K562 (cell line): ENCODE measurements at regions not wholly inside any gene's neighbourhood (a gene's known extent, or its start where the extent isn't known, plus 50 kb on each side); places are given as distances from the start of the nearest gene placed in this dataset.

Source experiments
- ATAC-seq: fragments of 200-7000 bp; cut with Tn5 transposase; 3 replicates; pipeline ENCODE4 v1.9.1; 2020; ENCODE audit warnings: moderate library complexity
- BruUV-seq: library from RNA; stranded (reverse); fragments of 400-500 nt; replicated peaks from 2 replicates; lab custom pipeline; 2021; lab: Mats Ljungman, UMichigan
- CTCF ChIA-PET: fragments of 300-600 bp; formaldehyde crosslinking; extraction: SDS; loops from one replicate; lab custom pipeline; 2021; ENCODE audit warnings: low intra/inter-chr PET ratio; lab: Yijun Ruan, JAX
- POLR2A ChIA-PET: fragments of 300-600, 350-650 bp; sonication (Branson Sonifier 250); formaldehyde crosslinking; extraction: SDS; loops from one replicate; lab custom pipeline; 2021; ENCODE audit warnings: antibody characterized with exemption, inconsistent platforms; lab: Yijun Ruan, JAX
- DNase-seq, 4 experiments: peaks; one replicate each; pipeline versions ENCODE4 v3.0.0 to v3.0.0-alpha.2; 2011 to 2018; ENCODE audit warnings: low spot score in 3 of 4, mixed read lengths in 3 of 4; ENCODE audit errors: extremely low read depth in 1 of 4
- FAIRE-seq: peaks from 2 replicates; lab custom pipeline; 2011; peaks lifted over from hg19 to GRCh38; lab: Jason Lieb, UNC
- H2AFZ ChIP-seq: 2 replicates; pipeline ENCODE4 v1.6.0; 2011; ENCODE audit warnings: low read depth, low read length, control low read depth, inconsistent platforms
- H3K27ac ChIP-seq: fragments of 200-600 bp; 3 replicates; pipeline ENCODE4 v1.8.0; 2011; ENCODE audit warnings: low read depth, mild to moderate bottlenecking, control low read depth, inconsistent platforms, low read length, moderate library complexity, mixed read lengths; ENCODE audit errors: extremely low read depth
- H3K27me3 ChIP-seq, 2 experiments: fragments of 300-600 bp in 1 of 2; 2 replicates in 1 of 2; 3 replicates in 1 of 2; pipeline versions ENCODE4 v1.6.0 to v1.8.0; 2011; ENCODE audit warnings: inconsistent platforms in 2 of 2, low read length in 2 of 2, mild to moderate bottlenecking in 1 of 2, mixed read lengths in 1 of 2, moderate library complexity in 1 of 2; ENCODE audit not compliant: control insufficient read depth in 2 of 2, insufficient read depth in 2 of 2
- H3K36me3 ChIP-seq: fragments of 300-600 bp; 3 replicates; pipeline ENCODE4 v1.8.0; 2011; ENCODE audit warnings: mild to moderate bottlenecking, low read length, inconsistent platforms; ENCODE audit not compliant: control insufficient read depth, insufficient read depth
- H3K4me1 ChIP-seq, 2 experiments: fragments of 200-600 bp in 1 of 2; replicated peaks in 1 of 2; 2 replicates in 1 of 2; 3 replicates in 1 of 2; pipeline versions ENCODE4 v1.5.1 to v1.8.0; 2011; ENCODE audit warnings: inconsistent platforms in 2 of 2, low read length in 2 of 2, mild to moderate bottlenecking in 1 of 2, mixed read lengths in 1 of 2, moderate library complexity in 1 of 2; ENCODE audit not compliant: control insufficient read depth in 2 of 2, insufficient read depth in 2 of 2
- H3K4me2 ChIP-seq: 2 replicates; pipeline ENCODE4 v1.6.1; 2011; ENCODE audit warnings: low read length, control low read depth, inconsistent platforms, mixed read lengths; ENCODE audit not compliant: insufficient read depth
- H3K4me3 ChIP-seq: fragments of 200-600 bp; sonication (generic), shearing (Covaris generic); 2 replicates; pipeline ENCODE4 v1.5.1; 2016; ENCODE audit warnings: control low read depth, inconsistent platforms
- H3K79me2 ChIP-seq: fragments of 200-600 bp; 3 replicates; pipeline ENCODE4 v1.8.0; 2011; ENCODE audit warnings: low read length, inconsistent platforms; ENCODE audit not compliant: control insufficient read depth, insufficient read depth
- H3K9ac ChIP-seq, 2 experiments: 2 replicates each; pipeline versions ENCODE4 v1.6.0 to v1.6.1; 2011; ENCODE audit warnings: low read depth in 2 of 2, low read length in 2 of 2, control low read depth in 1 of 2, inconsistent platforms in 1 of 2, mild to moderate bottlenecking in 1 of 2, mixed read lengths in 1 of 2; ENCODE audit not compliant: insufficient read depth in 1 of 2
- H3K9me1 ChIP-seq: one replicate; pipeline ENCODE4 v1.6.0; 2011; ENCODE audit warnings: inconsistent platforms, mild to moderate bottlenecking, low read length, moderate library complexity; ENCODE audit not compliant: control insufficient read depth, insufficient read depth
- H3K9me3 ChIP-seq: replicated peaks from 2 replicates; pipeline ENCODE4 v1.5.1; 2011; ENCODE audit warnings: low read depth, low read length, inconsistent platforms; ENCODE audit not compliant: control insufficient read depth, insufficient read depth
- H4K20me1 ChIP-seq: replicated peaks from 2 replicates; pipeline ENCODE4 v1.6.1; 2011; ENCODE audit warnings: low read length, inconsistent platforms, mixed read lengths; ENCODE audit not compliant: control insufficient read depth, insufficient read depth
- BMI1 ChIP-seq: fragments of 150-350 bp; IDR thresholded peaks from 2 replicates; pipeline ENCODE4 v1.6.1; 2014; ENCODE audit warnings: low read length
- E2F5 ChIP-seq: sonication (generic); formaldehyde crosslinking; IDR thresholded peaks from 2 replicates; pipeline ENCODE4 v1.8.0; 2022; ENCODE audit warnings: mild to moderate bottlenecking, missing genetic modification reagents
- FOXP4 ChIP-seq: sonication (generic); formaldehyde crosslinking; IDR thresholded peaks from 2 replicates; pipeline ENCODE4 v1.8.0; 2022; ENCODE audit warnings: mild to moderate bottlenecking, missing genetic modification reagents, borderline replicate concordance
- GATAD2B ChIP-seq: fragments of 450-650 bp; IDR thresholded peaks from 2 replicates; pipeline ENCODE4 v1.6.1; 2017; ENCODE audit warnings: mild to moderate bottlenecking, borderline replicate concordance
- HEY1 ChIP-seq: fragments of 250-450 bp; sonication (Bioruptor Pico); IDR thresholded peaks from 2 replicates; pipeline ENCODE4 v1.5.0; 2020; ENCODE audit warnings: mild to moderate bottlenecking, moderate library complexity, borderline replicate concordance
- RB1 ChIP-seq: fragments of 450-650 bp; IDR thresholded peaks from 2 replicates; pipeline ENCODE4 v1.6.1; 2017; ENCODE audit warnings: low read depth, mild to moderate bottlenecking
- RBM22 ChIP-seq: fragments of 200-400 bp; formaldehyde crosslinking; IDR thresholded peaks from 2 replicates; pipeline ENCODE4 v1.6.1; 2018; ENCODE audit warnings: low read length, low read depth; ENCODE audit not compliant: poor library complexity, severe bottlenecking
- SP2 ChIP-seq: IDR thresholded peaks from 2 replicates; pipeline ENCODE4 v1.6.1; 2011; ENCODE audit warnings: mild to moderate bottlenecking, low read depth, low read length, moderate library complexity; ENCODE audit not compliant: poor library complexity, severe bottlenecking; ENCODE audit errors: extremely low read depth
- YBX1 ChIP-seq: fragments of 450-650 bp; IDR thresholded peaks from 2 replicates; pipeline ENCODE4 v1.7.1; 2016; ENCODE audit warnings: mild to moderate bottlenecking
- ZNF134 ChIP-seq: fragments of 250-450 bp; sonication (Bioruptor Pico); conservative IDR thresholded peaks from 2 replicates; pipeline ENCODE4 v1.4.0; 2020
- ZNF695 ChIP-seq: fragments of 450-650 bp; formaldehyde crosslinking; IDR thresholded peaks from 2 replicates; pipeline ENCODE4 v1.4.0; 2020; ENCODE audit warnings: mild to moderate bottlenecking, moderate library complexity
- WGBS: fragments of 100-300 bp; shearing (Covaris generic); methylation state at CpG from one replicate; pipeline ENCODE4 v1.1.6; 2016; ENCODE audit warnings: low coverage, mixed read lengths; ENCODE audit not compliant: insufficient coverage; ENCODE audit errors: missing lambda C conversion rate; 5-methylcytosine and 5-hydroxymethylcytosine counted together
- in situ Hi-C: fragments of 300-500 bp; cut with MboI; formaldehyde crosslinking; loops from 4 replicates; pipeline ENCODE4 v1.15.0; 2018; ENCODE audit warnings: inconsistent platforms, mixed read lengths
- intact Hi-C: fragments of 100-400 bp; cut with micrococcal nuclease; formaldehyde crosslinking; loops from 2 replicates; pipeline ENCODE4 v1.14.2; 2022

- TF ChIP-seq FOXP4 (CRISPR knock-in tag) (no peak), BMI1 (no peak)
- TF ChIP-seq, all 486 proteins: peak for 0
Measured at GRCh38 chr14:26941521-26941920, 343.7 kb upstream of the NOVA1 start (continued).

GRCh38 chr14:26947265-26947664, 349.4 kb upstream of the NOVA1 start:
- TF ChIP-seq HEY1 (CRISPR knock-in tag) (no peak), YBX1 (no peak), SP2 (no peak), RB1 (no peak), RBM22 (no peak), ZNF134 (no peak), GATAD2B (no peak), E2F5 (CRISPR knock-in tag) (no peak), ZNF695 (CRISPR knock-in tag) (no peak)
- H2AFZ ChIP-seq: no peak overlapping the region
- no peak for FAIRE-seq
- H3K36me3 ChIP-seq: no peaks in the 10 kb centered on the region
- ChIA-PET POLR2A (no interaction called here), CTCF (no interaction called here)
- H3K79me2 ChIP-seq: no peaks in the 10 kb centered on the region
- no peak overlapping the region for H3K4me3 ChIP-seq
- in situ Hi-C loops (no loop called here), intact Hi-C loops (no loop called here)
- WGBS: 17% methylated on average over 1 of the region's 1 CpG
- no peak overlapping the region for H3K27ac ChIP-seq
- no peaks in the 10 kb centered on the region for H3K9me3 ChIP-seq
- H3K27me3 ChIP-seq: no peaks in the 10 kb centered on the region
- no peak for ATAC-seq
- no peaks in the 10 kb centered on the region for H4K20me1 ChIP-seq
- H3K9me1 ChIP-seq: no peaks in the 10 kb centered on the region
- no peaks in the 10 kb centered on the region for H3K4me1 ChIP-seq
- no peak overlapping the region for H3K4me2 ChIP-seq
- H3K9ac ChIP-seq: no peak overlapping the region
- no peak for DNase-seq
- BruUV-seq: no TSS peak
